K562 (cell line): ENCODE measurements at regions not wholly inside any gene's neighbourhood (a gene's known extent, or its start where the extent isn't known, plus 50 kb on each side); places are given as distances from the start of the nearest gene placed in this dataset.

ENCODE experiments used
- BRD9 ChIP-seq: fragments of 450-650 bp; IDR thresholded peaks from 2 replicates; pipeline ENCODE4 v1.6.1; 2018; ENCODE audit warnings: low read depth; ENCODE audit not compliant: partially characterized antibody
- C11orf30 ChIP-seq: fragments of 450-650 bp; IDR thresholded peaks from 2 replicates; pipeline ENCODE4 v1.6.1; 2016; ENCODE audit warnings: low read depth, mild to moderate bottlenecking
- FOSL1 ChIP-seq: fragments of 200-800 bp; sonication (Bioruptor generic); conservative IDR thresholded peaks from 2 replicates; pipeline ENCODE4 v1.6.1; 2016; ENCODE audit warnings: missing genetic modification characterization, missing compliant biosample characterization
- IRF2 ChIP-seq: sonication (generic); formaldehyde crosslinking; IDR thresholded peaks from 2 replicates; pipeline ENCODE4 v1.8.1; 2022; ENCODE audit warnings: mild to moderate bottlenecking, missing genetic modification reagents
- JUNB ChIP-seq: fragments of 450-650 bp; formaldehyde crosslinking; conservative IDR thresholded peaks from 2 replicates; pipeline ENCODE4 v1.4.0; 2020; ENCODE audit warnings: mild to moderate bottlenecking
- MEF2D ChIP-seq: conservative IDR thresholded peaks from 2 replicates; pipeline ENCODE4 v1.6.1; 2016; ENCODE audit warnings: low read depth, missing genetic modification characterization, missing compliant biosample characterization
- NFIC ChIP-seq: fragments of 450-650 bp; IDR thresholded peaks from 2 replicates; pipeline ENCODE4 v1.6.1; 2017; ENCODE audit warnings: mild to moderate bottlenecking, inconsistent platforms
- RAD51 ChIP-seq: fragments of 450-650 bp; IDR thresholded peaks from 2 replicates; pipeline ENCODE4 v1.7.1; 2016; ENCODE audit warnings: low read depth, mild to moderate bottlenecking, borderline replicate concordance
- SAFB ChIP-seq: fragments of 200-400 bp; formaldehyde crosslinking; IDR thresholded peaks from 2 replicates; pipeline ENCODE4 v1.6.1; 2017; ENCODE audit warnings: low read depth, low read length, borderline replicate concordance
- SMARCB1 ChIP-seq: IDR thresholded peaks from 2 replicates; pipeline ENCODE4 v1.6.1; 2011; ENCODE audit warnings: improper control_type of control experiment, low read depth; ENCODE audit not compliant: insufficient read length
- SMC3 ChIP-seq: conservative IDR thresholded peaks from 2 replicates; pipeline ENCODE4 v1.6.1; 2011; ENCODE audit warnings: low read depth, low read length, improper control_type of control experiment; ENCODE audit not compliant: insufficient read depth
- TF ChIP-seq, protein P1 (sequence below): fragments of 150-350 bp; conservative IDR thresholded peaks from 2 replicates; pipeline ENCODE4 v1.6.1; 2014; ENCODE audit warnings: low read length
- TF ChIP-seq, protein P2 (sequence below), 3 experiments: IDR thresholded peaks in 2 of 3; conservative IDR thresholded peaks in 1 of 3; 2 replicates each; pipeline ENCODE4 v1.5.1; 2011 to 2012; ENCODE audit warnings: low read length in 3 of 3, mild to moderate bottlenecking in 3 of 3, control low read depth in 2 of 3, improper control_type of control experiment in 1 of 3, inconsistent platforms in 1 of 3, low read depth in 1 of 3, mixed read lengths in 1 of 3, moderate library complexity in 1 of 3; ENCODE audit not compliant: insufficient read depth in 2 of 3
- TF ChIP-seq, protein P3 (sequence below), 2 experiments: fragments of 450-650 bp; conservative IDR thresholded peaks; 2 replicates each; pipeline ENCODE4 v1.6.1; 2017; ENCODE audit warnings: mild to moderate bottlenecking in 2 of 2, moderate library complexity in 2 of 2

DNA sequence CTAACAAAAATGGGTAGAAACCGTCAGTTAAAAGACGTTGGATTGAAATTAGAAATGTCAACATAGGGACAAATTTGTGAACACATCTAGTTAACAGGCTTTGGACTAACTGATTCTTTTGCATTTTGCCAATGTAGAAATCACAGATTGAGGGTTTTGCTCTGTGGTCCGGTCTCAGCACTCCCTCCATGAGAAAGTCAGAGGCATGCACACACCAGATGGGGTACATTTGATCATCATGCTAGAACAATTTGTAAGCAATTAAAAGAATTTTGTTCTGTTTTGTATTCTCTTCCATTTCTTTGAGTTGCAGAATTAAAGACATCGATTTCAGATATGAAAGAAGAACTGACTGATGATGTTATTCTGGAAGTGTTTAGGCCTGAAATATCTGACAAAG is 179.1 kb upstream of the CCDC68 start:
- TF ChIP-seq JUNB (CRISPR knock-in tag): no peak
- no peak for TF ChIP-seq IRF2 (CRISPR knock-in tag)
- TF ChIP-seq SMARCB1: no peak
- TF ChIP-seq, protein P1, sequence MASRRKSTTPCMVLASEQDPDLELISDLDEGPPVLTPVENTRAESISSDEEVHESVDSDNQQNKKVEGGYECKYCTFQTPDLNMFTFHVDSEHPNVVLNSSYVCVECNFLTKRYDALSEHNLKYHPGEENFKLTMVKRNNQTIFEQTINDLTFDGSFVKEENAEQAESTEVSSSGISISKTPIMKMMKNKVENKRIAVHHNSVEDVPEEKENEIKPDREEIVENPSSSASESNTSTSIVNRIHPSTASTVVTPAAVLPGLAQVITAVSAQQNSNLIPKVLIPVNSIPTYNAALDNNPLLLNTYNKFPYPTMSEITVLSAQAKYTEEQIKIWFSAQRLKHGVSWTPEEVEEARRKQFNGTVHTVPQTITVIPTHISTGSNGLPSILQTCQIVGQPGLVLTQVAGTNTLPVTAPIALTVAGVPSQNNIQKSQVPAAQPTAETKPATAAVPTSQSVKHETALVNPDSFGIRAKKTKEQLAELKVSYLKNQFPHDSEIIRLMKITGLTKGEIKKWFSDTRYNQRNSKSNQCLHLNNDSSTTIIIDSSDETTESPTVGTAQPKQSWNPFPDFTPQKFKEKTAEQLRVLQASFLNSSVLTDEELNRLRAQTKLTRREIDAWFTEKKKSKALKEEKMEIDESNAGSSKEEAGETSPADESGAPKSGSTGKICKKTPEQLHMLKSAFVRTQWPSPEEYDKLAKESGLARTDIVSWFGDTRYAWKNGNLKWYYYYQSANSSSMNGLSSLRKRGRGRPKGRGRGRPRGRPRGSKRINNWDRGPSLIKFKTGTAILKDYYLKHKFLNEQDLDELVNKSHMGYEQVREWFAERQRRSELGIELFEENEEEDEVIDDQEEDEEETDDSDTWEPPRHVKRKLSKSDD: no peak
- TF ChIP-seq BRD9: no peak
- TF ChIP-seq, protein P2, sequence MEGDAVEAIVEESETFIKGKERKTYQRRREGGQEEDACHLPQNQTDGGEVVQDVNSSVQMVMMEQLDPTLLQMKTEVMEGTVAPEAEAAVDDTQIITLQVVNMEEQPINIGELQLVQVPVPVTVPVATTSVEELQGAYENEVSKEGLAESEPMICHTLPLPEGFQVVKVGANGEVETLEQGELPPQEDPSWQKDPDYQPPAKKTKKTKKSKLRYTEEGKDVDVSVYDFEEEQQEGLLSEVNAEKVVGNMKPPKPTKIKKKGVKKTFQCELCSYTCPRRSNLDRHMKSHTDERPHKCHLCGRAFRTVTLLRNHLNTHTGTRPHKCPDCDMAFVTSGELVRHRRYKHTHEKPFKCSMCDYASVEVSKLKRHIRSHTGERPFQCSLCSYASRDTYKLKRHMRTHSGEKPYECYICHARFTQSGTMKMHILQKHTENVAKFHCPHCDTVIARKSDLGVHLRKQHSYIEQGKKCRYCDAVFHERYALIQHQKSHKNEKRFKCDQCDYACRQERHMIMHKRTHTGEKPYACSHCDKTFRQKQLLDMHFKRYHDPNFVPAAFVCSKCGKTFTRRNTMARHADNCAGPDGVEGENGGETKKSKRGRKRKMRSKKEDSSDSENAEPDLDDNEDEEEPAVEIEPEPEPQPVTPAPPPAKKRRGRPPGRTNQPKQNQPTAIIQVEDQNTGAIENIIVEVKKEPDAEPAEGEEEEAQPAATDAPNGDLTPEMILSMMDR (IDR thresholded peaks at IDR 0.05 in 2 of 3, conservative IDR thresholded peaks at IDR 0.05 in 1 of 3; ENCODE audit: insufficient read depth in 2 of 3, low read depth in 1 of 3, low read length in 3 of 3): no peak
- TF ChIP-seq C11orf30: no peak
- no peak for TF ChIP-seq FOSL1 (tag)
- no peak for TF ChIP-seq SAFB
- no peak for TF ChIP-seq RAD51
- TF ChIP-seq, protein P3, sequence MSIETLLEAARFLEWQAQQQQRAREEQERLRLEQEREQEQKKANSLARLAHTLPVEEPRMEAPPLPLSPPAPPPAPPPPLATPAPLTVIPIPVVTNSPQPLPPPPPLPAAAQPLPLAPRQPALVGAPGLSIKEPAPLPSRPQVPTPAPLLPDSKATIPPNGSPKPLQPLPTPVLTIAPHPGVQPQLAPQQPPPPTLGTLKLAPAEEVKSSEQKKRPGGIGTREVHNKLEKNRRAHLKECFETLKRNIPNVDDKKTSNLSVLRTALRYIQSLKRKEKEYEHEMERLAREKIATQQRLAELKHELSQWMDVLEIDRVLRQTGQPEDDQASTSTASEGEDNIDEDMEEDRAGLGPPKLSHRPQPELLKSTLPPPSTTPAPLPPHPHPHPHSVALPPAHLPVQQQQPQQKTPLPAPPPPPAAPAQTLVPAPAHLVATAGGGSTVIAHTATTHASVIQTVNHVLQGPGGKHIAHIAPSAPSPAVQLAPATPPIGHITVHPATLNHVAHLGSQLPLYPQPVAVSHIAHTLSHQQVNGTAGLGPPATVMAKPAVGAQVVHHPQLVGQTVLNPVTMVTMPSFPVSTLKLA (conservative IDR thresholded peaks at IDR 0.05): no peak
- no peak for TF ChIP-seq MEF2D (tag)
- no peak for TF ChIP-seq SMC3
- TF ChIP-seq NFIC: no peak
